HUES64 (cell line): ENCODE measurements at regions not wholly inside any gene's neighbourhood (a gene's known extent, or its start where the extent isn't known, plus 50 kb on each side); places are given as distances from the start of the nearest gene placed in this dataset.
"Not testable (repeated sequence)": the region's sequence is repeated elsewhere in the genome, so short reads cannot be mapped to it uniquely, and the experiment has no call there.

ENCODE experiments used
- H3K27ac ChIP-seq: 2 replicates; pipeline ENCODE4 v1.7.0; 2013; ENCODE audit warnings: low read depth, low read length, inconsistent platforms
- H3K27me3 ChIP-seq: 2 replicates; pipeline ENCODE4 v1.6.1; 2013; ENCODE audit warnings: mild to moderate bottlenecking, low read length; ENCODE audit not compliant: insufficient read depth
- H3K36me3 ChIP-seq: 2 replicates; pipeline ENCODE4 v1.6.1; 2013; ENCODE audit warnings: mild to moderate bottlenecking, low read length; ENCODE audit not compliant: insufficient read depth
- H3K4me1 ChIP-seq: 2 replicates; pipeline ENCODE4 v1.6.1; 2013; ENCODE audit warnings: mild to moderate bottlenecking, low read length, moderate library complexity; ENCODE audit not compliant: insufficient read depth
- H3K4me3 ChIP-seq: 2 replicates; pipeline ENCODE4 v1.5.1; 2013; ENCODE audit warnings: mild to moderate bottlenecking, low read length, moderate library complexity
- H3K9ac ChIP-seq: 2 replicates; pipeline ENCODE4 v1.6.1; 2013; ENCODE audit warnings: mild to moderate bottlenecking, low read depth, low read length
- H3K9me3 ChIP-seq: 2 replicates; pipeline ENCODE4 v1.6.1; 2013; ENCODE audit warnings: low read depth, low read length; ENCODE audit not compliant: insufficient read depth
- WGBS: fragments of 150-250, 120-280 bp; methylation state at CpG from one replicate; pipeline ENCODE4 v1.1.7; 2013; ENCODE audit warnings: missing lambda C conversion rate; 5-methylcytosine and 5-hydroxymethylcytosine counted together

GRCh38 chr5:24265306-24265705 lies 379.5 kb downstream of the CDH10 start:
- no peaks in the 10 kb centered on the region for H3K36me3 ChIP-seq
- no peak overlapping the region for H3K4me3 ChIP-seq
- H3K9ac ChIP-seq, result no peak overlapping the region
- H3K27ac ChIP-seq, result no peak overlapping the region
- no peaks in the 10 kb centered on the region for H3K9me3 ChIP-seq
- no peaks in the 10 kb centered on the region for H3K4me1 ChIP-seq
- 97% methylated on average over 4 of the region's 4 CpGs for WGBS
- H3K27me3 ChIP-seq, result no peaks in the 10 kb centered on the region

- Histone ChIP-seq H3K36me3 (no peaks in the 10 kb centered on the region), H3K27me3 (no peaks in the 10 kb centered on the region), H3K9me3 (no peaks in the 10 kb centered on the region), H3K27ac (no peak overlapping the region), H3K4me1 (no peaks in the 10 kb centered on the region), H3K4me3 (no peak overlapping the region), H3K9ac (no peak overlapping the region)
- 100% methylated on average over 1 of the region's 2 CpGs for WGBS
Observed at GRCh38 chr5:24268482-24269056, 376.2 kb downstream of the CDH10 start.

GRCh38 chr5:24271702-24272118 lies 373.1 kb downstream of the CDH10 start:
- H3K4me1 ChIP-seq, H3K4me3 ChIP-seq, H3K9ac ChIP-seq, H3K36me3 ChIP-seq, H3K27ac ChIP-seq, H3K27me3 ChIP-seq, H3K9me3 ChIP-seq: not testable (repeated sequence)
- whole genome bisulfite sequencing, result 93% methylated on average over 5 of the region's 5 CpGs

GRCh38 chr5:24272741-24273140 lies 372.0 kb downstream of the CDH10 start:
- WGBS, result 95% methylated on average over 7 of the region's 7 CpGs
- Histone ChIP-seq H3K4me1 (no peaks in the 10 kb centered on the region), H3K9me3 (no peaks in the 10 kb centered on the region), H3K9ac (no peak overlapping the region), H3K4me3 (no peak overlapping the region), H3K27ac (no peak overlapping the region), H3K27me3 (no peaks in the 10 kb centered on the region), H3K36me3 (no peaks in the 10 kb centered on the region)

DNA sequence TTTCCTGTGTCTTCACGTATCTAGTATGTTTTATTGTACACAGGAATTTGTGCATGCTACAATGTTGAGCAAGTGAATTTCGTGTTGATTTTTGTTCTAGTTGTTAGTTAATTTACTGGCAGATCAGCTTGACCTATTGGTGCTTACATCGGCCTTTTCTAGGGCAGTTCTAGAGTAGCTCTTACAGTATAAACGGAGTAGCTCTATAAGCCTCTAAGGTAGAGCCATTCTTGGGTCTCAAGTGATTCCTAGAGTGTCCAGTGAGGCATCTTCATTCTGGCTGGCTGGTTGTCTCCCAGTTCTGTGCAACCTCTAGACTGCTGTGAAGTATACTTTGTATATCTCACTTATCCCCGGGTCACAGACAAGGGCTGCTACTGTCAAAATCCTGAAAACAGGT lies 364.6 kb downstream of the CDH10 start:
- Histone ChIP-seq H3K9me3 (no peaks in the 10 kb centered on the region), H3K27me3 (no peaks in the 10 kb centered on the region), H3K4me3 (no peak overlapping the region), H3K4me1 (no peaks in the 10 kb centered on the region), H3K27ac (no peak overlapping the region), H3K36me3 (no peaks in the 10 kb centered on the region), H3K9ac (no peak overlapping the region)
- 92% methylated on average over 5 of the region's 5 CpGs for WGBS

- no peaks in the 10 kb centered on the region for H3K4me1 ChIP-seq
- H3K27me3 ChIP-seq, result no peaks in the 10 kb centered on the region
- H3K27ac ChIP-seq, result no peak overlapping the region
- H3K9ac ChIP-seq, result no peak overlapping the region
- no peaks in the 10 kb centered on the region for H3K36me3 ChIP-seq
- no peaks in the 10 kb centered on the region for H3K9me3 ChIP-seq
- H3K4me3 ChIP-seq, result no peak overlapping the region
- WGBS, result no CpG with 5 or more reads among the region's 1 CpG
Observed at GRCh38 chr5:24281818-24282217, 363.0 kb downstream of the CDH10 start.

GRCh38 chr5:24289582-24290335 lies 355.0 kb downstream of the CDH10 start:
- no peaks in the 10 kb centered on the region for H3K27me3 ChIP-seq
- H3K4me1 ChIP-seq, result no peaks in the 10 kb centered on the region
- no CpG with 5 or more reads among the region's 2 CpGs for WGBS
- no peaks in the 10 kb centered on the region for H3K9me3 ChIP-seq
- H3K4me3 ChIP-seq, result no peak overlapping the region
- H3K27ac ChIP-seq, result no peak overlapping the region
- H3K36me3 ChIP-seq, result no peaks in the 10 kb centered on the region
- H3K9ac ChIP-seq, result no peak overlapping the region

- WGBS, result no CpG with 5 or more reads among the region's 1 CpG
- Histone ChIP-seq H3K9me3 (no peaks in the 10 kb centered on the region), H3K9ac (no peak overlapping the region), H3K27ac (no peak overlapping the region), H3K4me1 (no peaks in the 10 kb centered on the region), H3K36me3 (no peaks in the 10 kb centered on the region), H3K27me3 (no peaks in the 10 kb centered on the region), H3K4me3 (no peak overlapping the region)
Observed at GRCh38 chr5:24290536-24290935, 354.2 kb downstream of the CDH10 start.

- no peak overlapping the region for H3K4me3 ChIP-seq
- 96% methylated on average over 1 of the region's 2 CpGs for WGBS
- H3K9ac ChIP-seq, result no peak overlapping the region
- H3K27ac ChIP-seq, result no peak overlapping the region
- no peaks in the 10 kb centered on the region for H3K36me3 ChIP-seq
- no peaks in the 10 kb centered on the region for H3K27me3 ChIP-seq
- H3K9me3 ChIP-seq, result no peaks in the 10 kb centered on the region
- H3K4me1 ChIP-seq, result no peaks in the 10 kb centered on the region
Observed at GRCh38 chr5:24291916-24292315, 352.9 kb downstream of the CDH10 start.

- H3K4me3 ChIP-seq, result no peak overlapping the region
- H3K9ac ChIP-seq, result no peak overlapping the region
- no peaks in the 10 kb centered on the region for H3K36me3 ChIP-seq
- WGBS, result 69% methylated on average over 4 of the region's 4 CpGs
- no peak overlapping the region for H3K27ac ChIP-seq
- H3K4me1 ChIP-seq, result no peaks in the 10 kb centered on the region
- H3K9me3 ChIP-seq, result no peaks in the 10 kb centered on the region
- no peaks in the 10 kb centered on the region for H3K27me3 ChIP-seq
Observed at GRCh38 chr5:24294333-24294732, 350.4 kb downstream of the CDH10 start.

- no peak overlapping the region for H3K9ac ChIP-seq
- H3K4me3 ChIP-seq, result no peak overlapping the region
- no peaks in the 10 kb centered on the region for H3K27me3 ChIP-seq
- H3K4me1 ChIP-seq, result no peaks in the 10 kb centered on the region
- WGBS, result 90% methylated on average over 19 of the region's 19 CpGs
- H3K36me3 ChIP-seq, result no peaks in the 10 kb centered on the region
- H3K27ac ChIP-seq, result no peak overlapping the region
- 0 out of 2 replicates have a peak, but pooled peaks cover 7% of the 10 kb centered on the region for H3K9me3 ChIP-seq
Observed at GRCh38 chr5:24314106-24314505, 330.7 kb downstream of the CDH10 start.
